HUES64 (cell line): ENCODE measurements at regions not wholly inside any gene's neighbourhood (a gene's known extent, or its start where the extent isn't known, plus 50 kb on each side); places are given as distances from the start of the nearest gene placed in this dataset.
"Not testable (repeated sequence)": the region's sequence is repeated elsewhere in the genome, so short reads cannot be mapped to it uniquely, and the experiment has no call there.

Source experiments
- H3K27ac ChIP-seq: 2 replicates; pipeline ENCODE4 v1.7.0; 2013; ENCODE audit warnings: low read depth, low read length, inconsistent platforms
- H3K27me3 ChIP-seq: 2 replicates; pipeline ENCODE4 v1.6.1; 2013; ENCODE audit warnings: mild to moderate bottlenecking, low read length; ENCODE audit not compliant: insufficient read depth
- H3K36me3 ChIP-seq: 2 replicates; pipeline ENCODE4 v1.6.1; 2013; ENCODE audit warnings: mild to moderate bottlenecking, low read length; ENCODE audit not compliant: insufficient read depth
- H3K4me1 ChIP-seq: 2 replicates; pipeline ENCODE4 v1.6.1; 2013; ENCODE audit warnings: mild to moderate bottlenecking, low read length, moderate library complexity; ENCODE audit not compliant: insufficient read depth
- H3K4me3 ChIP-seq: 2 replicates; pipeline ENCODE4 v1.5.1; 2013; ENCODE audit warnings: mild to moderate bottlenecking, low read length, moderate library complexity
- H3K9ac ChIP-seq: 2 replicates; pipeline ENCODE4 v1.6.1; 2013; ENCODE audit warnings: mild to moderate bottlenecking, low read depth, low read length
- H3K9me3 ChIP-seq: 2 replicates; pipeline ENCODE4 v1.6.1; 2013; ENCODE audit warnings: low read depth, low read length; ENCODE audit not compliant: insufficient read depth
- WGBS: fragments of 150-250, 120-280 bp; methylation state at CpG from one replicate; pipeline ENCODE4 v1.1.7; 2013; ENCODE audit warnings: missing lambda C conversion rate; 5-methylcytosine and 5-hydroxymethylcytosine counted together

- no peak overlapping the region for H3K27ac ChIP-seq
- H3K4me1 ChIP-seq, result no peaks in the 10 kb centered on the region
- H3K9ac ChIP-seq, result no peak overlapping the region
- no peaks in the 10 kb centered on the region for H3K36me3 ChIP-seq
- no peaks in the 10 kb centered on the region for H3K27me3 ChIP-seq
- WGBS, result 86% methylated on average over 4 of the region's 4 CpGs
- no peak overlapping the region for H3K4me3 ChIP-seq
- H3K9me3 ChIP-seq, result no peaks in the 10 kb centered on the region
Measured at GRCh38 chr2:116769514-116769913, 1045.0 kb upstream of the DDX18 start.

GRCh38 chr2:116776556-116776955 lies 1037.9 kb upstream of the DDX18 start:
- Histone ChIP-seq H3K36me3 (no peaks in the 10 kb centered on the region), H3K27ac (no peak overlapping the region), H3K9me3 (no peaks in the 10 kb centered on the region), H3K4me1 (no peaks in the 10 kb centered on the region), H3K4me3 (no peak overlapping the region), H3K27me3 (no peaks in the 10 kb centered on the region), H3K9ac (no peak overlapping the region)
- WGBS, result 91% methylated on average over 5 of the region's 6 CpGs

- Histone ChIP-seq H3K4me3 (no peak overlapping the region), H3K36me3 (no peaks in the 10 kb centered on the region), H3K9me3 (no peaks in the 10 kb centered on the region), H3K4me1 (peaks cover 9% of the 10 kb centered on the region), H3K27me3 (no peaks in the 10 kb centered on the region), H3K27ac (no peak overlapping the region), H3K9ac (no peak overlapping the region)
- WGBS, result 86% methylated on average over 1 of the region's 2 CpGs
Measured at GRCh38 chr2:116787848-116788247, 1026.6 kb upstream of the DDX18 start.

- WGBS, result 83% methylated on average over 3 of the region's 3 CpGs
- no peaks in the 10 kb centered on the region for H3K36me3 ChIP-seq
- peaks cover 36% of the 10 kb centered on the region for H3K9me3 ChIP-seq
- H3K4me1 ChIP-seq, result no peaks in the 10 kb centered on the region
- H3K9ac ChIP-seq, result no peak overlapping the region
- H3K4me3 ChIP-seq, result no peak overlapping the region
- no peaks in the 10 kb centered on the region for H3K27me3 ChIP-seq
- no peak overlapping the region for H3K27ac ChIP-seq
Measured at GRCh38 chr2:116802671-116803070, 1011.8 kb upstream of the DDX18 start.

- no peak overlapping the region for H3K9ac ChIP-seq
- H3K36me3 ChIP-seq, result no peaks in the 10 kb centered on the region
- no peaks in the 10 kb centered on the region for H3K4me1 ChIP-seq
- WGBS, result 87% methylated on average over 2 of the region's 2 CpGs
- peaks cover 36% of the 10 kb centered on the region for H3K9me3 ChIP-seq
- H3K27me3 ChIP-seq, result no peaks in the 10 kb centered on the region
- no peak overlapping the region for H3K4me3 ChIP-seq
- no peak overlapping the region for H3K27ac ChIP-seq
Measured at GRCh38 chr2:116804901-116805300, 1009.6 kb upstream of the DDX18 start.

GRCh38 chr2:116806505-116806904 lies 1008.0 kb upstream of the DDX18 start:
- H3K27me3 ChIP-seq, H3K4me1 ChIP-seq, H3K9ac ChIP-seq, H3K4me3 ChIP-seq, H3K27ac ChIP-seq, H3K36me3 ChIP-seq: not testable (repeated sequence)
- peaks cover 29% of the 10 kb centered on the region for H3K9me3 ChIP-seq
- WGBS, result 93% methylated on average over 2 of the region's 4 CpGs

- Histone ChIP-seq H3K9ac (no peak overlapping the region), H3K27me3 (no peaks in the 10 kb centered on the region), H3K4me1 (no peaks in the 10 kb centered on the region), H3K27ac (no peak overlapping the region), H3K4me3 (no peak overlapping the region), H3K36me3 (no peaks in the 10 kb centered on the region), H3K9me3 (0 out of 2 replicates have a peak, but pooled peaks cover 3% of the 10 kb centered on the region)
Measured at GRCh38 chr2:116809109-116809508, 1005.4 kb upstream of the DDX18 start.

GRCh38 chr2:116810071-116810470 lies 1004.4 kb upstream of the DDX18 start:
- Histone ChIP-seq H3K36me3 (no peaks in the 10 kb centered on the region), H3K4me3 (no peak overlapping the region), H3K9me3 (no peaks in the 10 kb centered on the region), H3K27ac (no peak overlapping the region), H3K9ac (no peak overlapping the region), H3K27me3 (no peaks in the 10 kb centered on the region), H3K4me1 (no peaks in the 10 kb centered on the region)
- over 99% methylated on average over 4 of the region's 4 CpGs for WGBS

GRCh38 chr2:116810645-116811044 lies 1003.8 kb upstream of the DDX18 start:
- Histone ChIP-seq H3K27me3 (no peaks in the 10 kb centered on the region), H3K9ac (no peak overlapping the region), H3K4me3 (no peak overlapping the region), H3K36me3 (no peaks in the 10 kb centered on the region), H3K27ac (no peak overlapping the region), H3K4me1 (no peaks in the 10 kb centered on the region), H3K9me3 (no peaks in the 10 kb centered on the region)
- WGBS, result no CpG with 5 or more reads among the region's 1 CpG

GRCh38 chr2:116819355-116819754 lies 995.1 kb upstream of the DDX18 start:
- H3K4me3 ChIP-seq, result no peak overlapping the region

GRCh38 chr2:116820986-116821385 lies 993.5 kb upstream of the DDX18 start:
- no peaks in the 10 kb centered on the region for H3K4me1 ChIP-seq
- no peaks in the 10 kb centered on the region for H3K36me3 ChIP-seq
- 85% methylated on average over 1 of the region's 1 CpG for WGBS
- no peak overlapping the region for H3K27ac ChIP-seq
- H3K27me3 ChIP-seq, result no peaks in the 10 kb centered on the region
- no peaks in the 10 kb centered on the region for H3K9me3 ChIP-seq
- H3K9ac ChIP-seq, result no peak overlapping the region
- no peak overlapping the region for H3K4me3 ChIP-seq

More at GRCh38 chr2:116819355-116819754, 995.1 kb upstream of the DDX18 start:
- H3K4me1 ChIP-seq, result no peaks in the 10 kb centered on the region
- no peaks in the 10 kb centered on the region for H3K9me3 ChIP-seq
- no peak overlapping the region for H3K27ac ChIP-seq
- no peaks in the 10 kb centered on the region for H3K27me3 ChIP-seq
- no peaks in the 10 kb centered on the region for H3K36me3 ChIP-seq
- no peak overlapping the region for H3K9ac ChIP-seq

GRCh38 chr2:116829543-116829942 lies 984.9 kb upstream of the DDX18 start:
- not testable (repeated sequence) for H3K4me1 ChIP-seq, H3K27me3 ChIP-seq, H3K27ac ChIP-seq, H3K4me3 ChIP-seq, H3K36me3 ChIP-seq, H3K9ac ChIP-seq, H3K9me3 ChIP-seq
- WGBS, result no CpG with 5 or more reads among the region's 16 CpGs
